T-cell (primary cell): ENCODE measurements at regions not wholly inside any gene's neighbourhood (a gene's known extent, or its start where the extent isn't known, plus 50 kb on each side); places are given as distances from the start of the nearest gene placed in this dataset.
"Not testable (repeated sequence)": the region's sequence is repeated elsewhere in the genome, so short reads cannot be mapped to it uniquely, and the experiment has no call there.

Experiments
- ATAC-seq, 4 experiments: fragments of 200-7000 bp in 3 of 4; fragments of 150-1000 bp in 1 of 4; cut with Tn5 transposase; replicated peaks in 1 of 4; 1 replicate in 3 of 4; 2 replicates in 1 of 4; pipeline ENCODE4 v1.10.0; 2021; ENCODE audit warnings: moderate library complexity in 3 of 4, mild to moderate bottlenecking in 2 of 4, moderate number of reproducible peaks in 1 of 4
- CTCF ChIA-PET, 2 donors: fragments of 300-600 bp; sonication (Branson Sonifier 250); formaldehyde crosslinking; loops; one replicate each; lab custom pipeline; 2022; ENCODE audit warnings: antibody characterized with exemption in 2 of 2; lab: Charles Lee
- POLR2A ChIA-PET, 2 donors: fragments of 300-600 bp; sonication (Branson Sonifier 250); formaldehyde crosslinking; loops; one replicate each; lab custom pipeline; 2022; ENCODE audit warnings: antibody characterized with exemption in 2 of 2; lab: Charles Lee
- DNase-seq, 35 experiments: peaks; one replicate each; pipeline versions ENCODE4 v3.0.0 to v3.0.0-alpha.2; 2013 to 2023
- H3K27ac ChIP-seq: one replicate; pipeline ENCODE4 v1.5.1; 2013; ENCODE audit warnings: low read length
- H3K27me3 ChIP-seq, 2 experiments: replicated peaks in 1 of 2; 1 replicate in 1 of 2; 2 replicates in 1 of 2; pipeline versions ENCODE4 v1.6.1 to v1.7.0; 2013; ENCODE audit warnings: low read length in 1 of 2, mixed read lengths in 1 of 2; ENCODE audit not compliant: control insufficient read depth in 2 of 2, insufficient read depth in 2 of 2; ENCODE audit errors: extremely low read depth in 1 of 2
- H3K36me3 ChIP-seq, 2 donors: 1 replicate in 1 of 2; 2 replicates in 1 of 2; pipeline versions ENCODE4 v1.6.1 to v1.7.0; 2013; ENCODE audit warnings: low read length in 1 of 2; ENCODE audit not compliant: control insufficient read depth in 2 of 2, insufficient read depth in 1 of 2; ENCODE audit errors: extremely low read depth in 1 of 2
- H3K4me1 ChIP-seq, 2 experiments: 1 replicate in 1 of 2; 2 replicates in 1 of 2; pipeline versions ENCODE4 v1.6.1 to v1.7.0; 2013; ENCODE audit warnings: low read length in 2 of 2, mixed read lengths in 1 of 2; ENCODE audit not compliant: insufficient read depth in 2 of 2, control insufficient read depth in 1 of 2; ENCODE audit errors: extremely low read depth in 1 of 2
- H3K4me3 ChIP-seq, 2 donors: 1 replicate in 1 of 2; 2 replicates in 1 of 2; pipeline versions ENCODE4 v1.5.1 to v1.7.0; 2013; ENCODE audit warnings: mild to moderate bottlenecking in 2 of 2, low read length in 1 of 2, moderate library complexity in 1 of 2; ENCODE audit not compliant: control insufficient read depth in 1 of 2; ENCODE audit errors: extremely low read depth in 1 of 2
- H3K9me3 ChIP-seq: 2 replicates; pipeline ENCODE4 v1.7.0; 2013
- H3K27ac Mint-ChIP-seq, 2 donors: one replicate each; pipeline ENCODE4 v1.8.0; 2020 to 2021; ENCODE audit warnings: mild to moderate bottlenecking in 2 of 2, mixed read lengths in 2 of 2
- H3K27me3 Mint-ChIP-seq, 2 donors: one replicate each; pipeline ENCODE4 v1.8.0; 2021 to 2022; ENCODE audit warnings: mixed read lengths in 2 of 2
- H3K36me3 Mint-ChIP-seq: one replicate; pipeline ENCODE4 v1.8.0; 2021; ENCODE audit warnings: mixed read lengths
- H3K4me1 Mint-ChIP-seq, 3 donors: one replicate each; pipeline ENCODE4 v1.8.0; 2020 to 2022; ENCODE audit warnings: mixed read lengths in 3 of 3, mild to moderate bottlenecking in 1 of 3
- H3K4me3 Mint-ChIP-seq, 3 donors: one replicate each; pipeline ENCODE4 v1.8.0; 2020 to 2022; ENCODE audit warnings: mild to moderate bottlenecking in 3 of 3, mixed read lengths in 3 of 3, moderate library complexity in 3 of 3
- H3K9me3 Mint-ChIP-seq, 3 donors: one replicate each; pipeline ENCODE4 v1.8.0; 2020 to 2022; ENCODE audit warnings: mixed read lengths in 3 of 3
- WGBS: methylation state at CpG from one replicate; pipeline ENCODE4 v1.1.5; 2013; ENCODE audit warnings: missing lambda C conversion rate; ENCODE audit not compliant: insufficient coverage; 5-methylcytosine and 5-hydroxymethylcytosine counted together

- H3K27ac ChIP-seq, H3K4me1 Mint-ChIP-seq, H3K36me3 Mint-ChIP-seq, ATAC-seq, DNase-seq, POLR2A ChIA-PET, H3K36me3 ChIP-seq, H3K27me3 ChIP-seq, H3K4me3 ChIP-seq, H3K9me3 ChIP-seq, CTCF ChIA-PET, H3K27me3 Mint-ChIP-seq, H3K27ac Mint-ChIP-seq, H3K4me1 ChIP-seq, H3K4me3 Mint-ChIP-seq: not testable (repeated sequence)
- H3K9me3 Mint-ChIP-seq: peaks cover 29 to 37% (median 34%) of the 10 kb centered on the region in 3 donors
- WGBS: 79% methylated on average over 3 of the region's 4 CpGs
These were observed 4817.1 kb upstream of the OR11H1 start for GRCh38 chr22:10710923-10711322.

GRCh38 chr22:10722804-10723203 lies 4805.2 kb upstream of the OR11H1 start:
- H3K4me3 Mint-ChIP-seq, H3K27ac Mint-ChIP-seq, H3K27ac ChIP-seq, H3K27me3 ChIP-seq, H3K4me1 ChIP-seq, H3K4me3 ChIP-seq, H3K36me3 Mint-ChIP-seq, H3K36me3 ChIP-seq, H3K27me3 Mint-ChIP-seq, H3K4me1 Mint-ChIP-seq, ATAC-seq, DNase-seq, CTCF ChIA-PET, POLR2A ChIA-PET: not testable (repeated sequence)
- peaks cover 22% of the 10 kb centered on the region for H3K9me3 ChIP-seq
- 67% methylated on average over 9 of the region's 9 CpGs for WGBS
- H3K9me3 Mint-ChIP-seq: peaks cover 75 to 96% (median 76%) of the 10 kb centered on the region in 3 donors

- CTCF ChIA-PET, H3K4me1 ChIP-seq, POLR2A ChIA-PET, H3K4me3 Mint-ChIP-seq, H3K36me3 ChIP-seq, H3K27ac ChIP-seq, H3K4me1 Mint-ChIP-seq, H3K27me3 ChIP-seq, H3K4me3 ChIP-seq, H3K27me3 Mint-ChIP-seq, H3K27ac Mint-ChIP-seq, DNase-seq, ATAC-seq: not testable (repeated sequence)
- H3K9me3 Mint-ChIP-seq: peaks cover 76 to 96% (median 78%) of the 10 kb centered on the region in 3 donors
- peaks cover 21% of the 10 kb centered on the region for H3K9me3 ChIP-seq
- 57% methylated on average over 8 of the region's 8 CpGs for WGBS
- peaks cover 17% of the 10 kb centered on the region for H3K36me3 Mint-ChIP-seq
These were observed 4804.0 kb upstream of the OR11H1 start for GRCh38 chr22:10723966-10724365.

GRCh38 chr22:10727393-10727792 lies 4800.6 kb upstream of the OR11H1 start:
- Histone ChIP-seq H3K4me1 (no peaks in the 10 kb centered on the region), H3K36me3 (no peaks in the 10 kb centered on the region), H3K27me3 (no peaks in the 10 kb centered on the region), H3K4me3 (no peak overlapping the region), H3K9me3 (peaks cover 15% of the 10 kb centered on the region), H3K27ac (no peak overlapping the region)
- H3K9me3 Mint-ChIP-seq: peaks cover 71 to 83% (median 71%) of the 10 kb centered on the region in 3 donors
- no peak overlapping the region for H3K4me3 Mint-ChIP-seq
- H3K27ac Mint-ChIP-seq: no peak overlapping the region
- no peak for DNase-seq
- H3K27me3 Mint-ChIP-seq: no peaks in the 10 kb centered on the region
- ATAC-seq: no peak
- peaks cover 20% of the 10 kb centered on the region for H3K36me3 Mint-ChIP-seq
- no peaks in the 10 kb centered on the region for H3K4me1 Mint-ChIP-seq
- 64% methylated on average over 10 of the region's 10 CpGs for WGBS
- ChIA-PET POLR2A (no interaction called here), CTCF (no interaction called here)

- H3K27me3 Mint-ChIP-seq, H3K4me1 Mint-ChIP-seq, H3K36me3 ChIP-seq, H3K4me3 ChIP-seq, H3K27ac ChIP-seq, POLR2A ChIA-PET, DNase-seq, H3K4me3 Mint-ChIP-seq, H3K27ac Mint-ChIP-seq, H3K27me3 ChIP-seq, ATAC-seq, H3K4me1 ChIP-seq, CTCF ChIA-PET: not testable (repeated sequence)
- peaks cover 14% of the 10 kb centered on the region for H3K9me3 ChIP-seq
- Mint-ChIP-seq H3K9me3 (peaks cover 57 to 65% (median 58%) of the 10 kb centered on the region in 3 donors), H3K36me3 (peaks cover 20% of the 10 kb centered on the region)
- WGBS: 47% methylated on average over 5 of the region's 5 CpGs
These were observed 4798.0 kb upstream of the OR11H1 start for GRCh38 chr22:10729979-10730378.

GRCh38 chr22:10730706-10731105 lies 4797.3 kb upstream of the OR11H1 start:
- peaks cover 20% of the 10 kb centered on the region for H3K36me3 Mint-ChIP-seq
- CTCF ChIA-PET: not testable (repeated sequence)

More at GRCh38 chr22:10730706-10731105, 4797.3 kb upstream of the OR11H1 start:
- DNase-seq, H3K4me3 ChIP-seq, H3K4me3 Mint-ChIP-seq, POLR2A ChIA-PET, H3K27ac Mint-ChIP-seq, H3K36me3 ChIP-seq, H3K27me3 Mint-ChIP-seq, H3K27me3 ChIP-seq, H3K27ac ChIP-seq, H3K4me1 ChIP-seq, ATAC-seq, H3K4me1 Mint-ChIP-seq: not testable (repeated sequence)
- peaks cover 59 to 64% (median 61%) of the 10 kb centered on the region in 3 donors for H3K9me3 Mint-ChIP-seq
- peaks cover 14% of the 10 kb centered on the region for H3K9me3 ChIP-seq
- 73% methylated on average over 3 of the region's 4 CpGs for WGBS
